HCT116 (cell line): ENCODE measurements at regions not wholly inside any gene's neighbourhood (a gene's known extent, or its start where the extent isn't known, plus 50 kb on each side); places are given as distances from the start of the nearest gene placed in this dataset.

Experiments used
- ATAC-seq: fragments of 200-7000 bp; cut with Tn5 transposase; 2 replicates; pipeline ENCODE4 v1.9.1; 2020; ENCODE audit warnings: mild to moderate bottlenecking, moderate library complexity
- BruUV-seq: library from RNA; stranded (reverse); fragments of 400-500 nt; replicated peaks from 2 replicates; lab custom pipeline; 2021; lab: Mats Ljungman, UMichigan
- CTCF ChIA-PET: fragments of 300-600 bp; sonication (Branson Sonifier 250); formaldehyde crosslinking; loops from one replicate; lab custom pipeline; 2021; ENCODE audit warnings: antibody characterized with exemption; lab: Charles Lee
- POLR2A ChIA-PET: fragments of 300-600, 350-600 bp; sonication (Branson Sonifier 250); formaldehyde crosslinking; loops from one replicate; lab custom pipeline; 2021; ENCODE audit warnings: antibody characterized with exemption; lab: Charles Lee
- RAD21 ChIA-PET, 2 experiments: fragments of 300-600 bp; sonication (Branson Sonifier 250); formaldehyde crosslinking; loops; one replicate each; lab custom pipeline; 2023; ENCODE audit warnings: low total read pairs in 2 of 2; ENCODE audit not compliant: uncharacterized antibody in 2 of 2, unreplicated experiment in 2 of 2, low non-redundant PET in 1 of 2; lab: Charles Lee
- DNase-seq: peaks from one replicate; pipeline ENCODE4 v3.0.0-alpha.2; 2010; ENCODE audit warnings: low read depth, low spot score
- H2AFZ ChIP-seq: fragments of 200-600 bp; shearing (Covaris generic), sonication (generic); 2 replicates; pipeline ENCODE4 v1.6.1; 2017; ENCODE audit warnings: low read depth, mixed run types, mixed read lengths, antibody characterized with exemption, low read length; ENCODE audit not compliant: poor library complexity, severe bottlenecking
- H3K27ac ChIP-seq: 2 replicates; pipeline ENCODE4 v1.5.1; 2012; ENCODE audit warnings: low read depth, low read length
- H3K27me3 ChIP-seq: fragments of 200-600 bp; sonication (generic); 2 replicates; pipeline ENCODE4 v1.6.1; 2016; ENCODE audit warnings: mixed run types, low read length, mixed read lengths; ENCODE audit not compliant: insufficient read depth
- H3K36me3 ChIP-seq, 2 experiments: fragments of 200-500 bp in 1 of 2; fragments of 200-600 bp in 1 of 2; sonication (Bioruptor generic) in 1 of 2; sonication (generic) in 1 of 2; 2 replicates each; pipeline versions ENCODE4 v1.5.1 to v1.6.1; 2014 to 2016; ENCODE audit warnings: low read length in 2 of 2, inconsistent platforms in 1 of 2, mixed read lengths in 1 of 2, mixed run types in 1 of 2; ENCODE audit not compliant: insufficient read depth in 2 of 2, control insufficient read depth in 1 of 2
- H3K4me1 ChIP-seq, 2 experiments: fragments of 200-600 bp in 1 of 2; sonication (generic) in 1 of 2; 2 replicates each; pipeline versions ENCODE4 v1.5.1 to v1.6.1; 2012 to 2017; ENCODE audit warnings: low read length in 2 of 2, inconsistent platforms in 1 of 2, mild to moderate bottlenecking in 1 of 2, mixed read lengths in 1 of 2, mixed run types in 1 of 2, moderate library complexity in 1 of 2; ENCODE audit not compliant: insufficient read depth in 2 of 2, control insufficient read depth in 1 of 2
- H3K4me2 ChIP-seq: fragments of 200-600 bp; sonication (generic); 2 replicates; pipeline ENCODE4 v1.6.1; 2017; ENCODE audit warnings: mixed run types, low read length, mixed read lengths
- H3K4me3 ChIP-seq, 2 experiments: fragments of 200-600 bp in 1 of 2; sonication (generic) in 1 of 2; replicated peaks in 1 of 2; 2 replicates each; pipeline ENCODE4 v1.5.1; 2011 to 2016; ENCODE audit warnings: low read length in 2 of 2, control low read depth in 1 of 2, low read depth in 1 of 2, mild to moderate bottlenecking in 1 of 2, mixed read lengths in 1 of 2, mixed run types in 1 of 2
- H3K79me2 ChIP-seq: fragments of 200-600 bp; sonication (generic); 2 replicates; pipeline ENCODE4 v1.6.1; 2017; ENCODE audit warnings: mild to moderate bottlenecking, mixed run types, low read length, moderate library complexity, mixed read lengths; ENCODE audit not compliant: insufficient read depth
- H3K9ac ChIP-seq: fragments of 200-600 bp; sonication (generic); 2 replicates; pipeline ENCODE4 v1.6.1; 2016; ENCODE audit warnings: low read length, mixed read lengths
- H3K9me2 ChIP-seq: fragments of 200-600 bp; sonication (generic), shearing (Covaris generic); 2 replicates; pipeline ENCODE4 v1.6.1; 2017; ENCODE audit warnings: mixed run types, mild to moderate bottlenecking, moderate library complexity; ENCODE audit not compliant: insufficient read depth
- H3K9me3 ChIP-seq, 2 experiments: fragments of 200-500 bp in 1 of 2; fragments of 200-600 bp in 1 of 2; sonication (Bioruptor generic) in 1 of 2; sonication (generic) in 1 of 2; 2 replicates each; pipeline ENCODE4 v1.6.1; 2014 to 2017; ENCODE audit warnings: low read length in 2 of 2, mixed read lengths in 2 of 2, inconsistent platforms in 1 of 2, low read depth in 1 of 2, mild to moderate bottlenecking in 1 of 2, mixed run types in 1 of 2, moderate library complexity in 1 of 2; ENCODE audit not compliant: control insufficient read depth in 1 of 2, insufficient read depth in 1 of 2
- H4K20me1 ChIP-seq: fragments of 200-600 bp; sonication (generic), shearing (Covaris generic); 2 replicates; pipeline ENCODE4 v1.6.1; 2017; ENCODE audit warnings: mixed run types, mild to moderate bottlenecking, moderate library complexity; ENCODE audit not compliant: insufficient read depth
- CBX3 ChIP-seq: IDR thresholded peaks from 2 replicates; pipeline ENCODE4 v1.6.1; 2012; ENCODE audit warnings: low read depth
- CTCF ChIP-seq, 3 experiments: fragments of 200-600 bp in 1 of 3; sonication (generic) in 1 of 3; IDR thresholded peaks in 2 of 3; conservative IDR thresholded peaks in 1 of 3; 2 replicates each; pipeline ENCODE4 v1.5.1; 2012 to 2017; ENCODE audit warnings: low read depth in 2 of 3, low read length in 2 of 3, antibody characterized with exemption in 1 of 3, borderline replicate concordance in 1 of 3, control low read depth in 1 of 3, mild to moderate bottlenecking in 1 of 3, mixed read lengths in 1 of 3, mixed run types in 1 of 3, moderate library complexity in 1 of 3; ENCODE audit not compliant: insufficient read depth in 1 of 3
- FOSL1 ChIP-seq: IDR thresholded peaks from 2 replicates; pipeline ENCODE4 v1.6.1; 2012; ENCODE audit warnings: low read depth
- MAX ChIP-seq: IDR thresholded peaks from 2 replicates; pipeline ENCODE4 v1.6.1; 2012
- POLR2A ChIP-seq: IDR thresholded peaks from 2 replicates; pipeline ENCODE4 v1.7.0; 2011; ENCODE audit warnings: borderline replicate concordance; ENCODE audit not compliant: insufficient read depth, insufficient read length; ENCODE audit errors: extremely low read depth
- RAD21 ChIP-seq: IDR thresholded peaks from 2 replicates; pipeline ENCODE4 v1.6.1; 2012; ENCODE audit warnings: low read depth, mild to moderate bottlenecking
- ZFX ChIP-seq: fragments of 450-650 bp; IDR thresholded peaks from 2 replicates; pipeline ENCODE4 v1.6.1; 2017
- intact Hi-C: fragments of 100-400 bp; cut with micrococcal nuclease; formaldehyde crosslinking; loops from 2 replicates; pipeline ENCODE4 v1.10.0; 2022
- TF ChIP-seq, protein P1 (sequence below): IDR thresholded peaks from 2 replicates; pipeline ENCODE4 v1.6.1; 2011; ENCODE audit warnings: mild to moderate bottlenecking, low read length, moderate library complexity; ENCODE audit not compliant: insufficient replicate concordance; ENCODE audit errors: extremely low read depth
- TF ChIP-seq, protein P2 (sequence below): IDR thresholded peaks from 2 replicates; pipeline ENCODE4 v1.6.1; 2012; ENCODE audit warnings: low read depth

- TF ChIP-seq CTCF (IDR thresholded peaks at IDR 0.05 in 2 of 3, conservative IDR thresholded peaks at IDR 0.05 in 1 of 3; ENCODE audit: borderline replicate concordance in 1 of 3, insufficient read depth in 1 of 3, low read depth in 2 of 3, low read length in 2 of 3), result no peak
- TF ChIP-seq ZFX, result no peak
- no peak for TF ChIP-seq POLR2A
- TF ChIP-seq MAX, result no peak
Observed at GRCh38 chr1:245023222-245023621, 131.6 kb upstream of the KIF26B start (continued).

DNA sequence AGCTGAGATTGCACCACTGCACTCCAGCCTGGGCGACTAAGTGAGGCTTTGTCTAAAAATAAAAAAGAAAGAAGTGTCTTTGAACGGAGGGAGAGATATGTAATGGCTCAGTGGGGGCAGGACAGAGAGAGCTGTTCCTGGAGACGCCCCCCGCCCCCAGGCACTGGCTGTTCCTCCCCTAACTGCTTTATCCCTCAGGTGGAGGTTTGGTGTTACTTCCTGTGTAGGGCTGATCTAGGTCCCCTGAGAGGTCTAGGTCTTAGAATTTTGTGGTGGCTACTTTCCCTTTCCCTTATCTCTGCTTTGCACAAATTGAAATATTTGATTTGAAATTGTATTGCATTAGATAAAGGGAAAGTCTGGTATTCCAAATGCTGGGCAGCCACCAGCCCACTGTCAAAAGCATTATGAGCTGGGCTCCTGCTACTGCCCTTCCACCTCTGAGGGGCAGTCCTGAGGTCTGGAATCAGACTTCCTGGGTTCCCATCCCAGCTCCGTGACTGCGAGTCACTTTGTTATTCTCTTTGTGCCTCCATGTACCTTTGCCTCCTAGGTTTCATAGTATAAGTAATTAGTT, 134.8 kb upstream of the KIF26B start:
- ATAC-seq (no peak), DNase-seq (no peak)
- Histone ChIP-seq H3K4me3 (no peak overlapping the region), H3K9me3 (no peaks in the 10 kb centered on the region), H3K4me1 (no peaks in the 10 kb centered on the region), H3K9ac (no peak overlapping the region), H4K20me1 (no peaks in the 10 kb centered on the region), H3K9me2 (no peaks in the 10 kb centered on the region), H3K36me3 (no peaks in the 10 kb centered on the region), H3K27me3 (no peaks in the 10 kb centered on the region), H3K27ac (no peak overlapping the region), H2AFZ (no peak overlapping the region), H3K79me2 (no peaks in the 10 kb centered on the region), H3K4me2 (no peak overlapping the region)
- BruUV-seq, result no TSS peak
- POLR2A ChIA-PET, result no interaction called here
- CTCF ChIA-PET, result interaction anchor here (0.9 kb wide), 1 partner anchor 23 kb away, joined by 3 read pairs; no protein-coding TSS in a partner anchor
- TF ChIP-seq, protein P1, sequence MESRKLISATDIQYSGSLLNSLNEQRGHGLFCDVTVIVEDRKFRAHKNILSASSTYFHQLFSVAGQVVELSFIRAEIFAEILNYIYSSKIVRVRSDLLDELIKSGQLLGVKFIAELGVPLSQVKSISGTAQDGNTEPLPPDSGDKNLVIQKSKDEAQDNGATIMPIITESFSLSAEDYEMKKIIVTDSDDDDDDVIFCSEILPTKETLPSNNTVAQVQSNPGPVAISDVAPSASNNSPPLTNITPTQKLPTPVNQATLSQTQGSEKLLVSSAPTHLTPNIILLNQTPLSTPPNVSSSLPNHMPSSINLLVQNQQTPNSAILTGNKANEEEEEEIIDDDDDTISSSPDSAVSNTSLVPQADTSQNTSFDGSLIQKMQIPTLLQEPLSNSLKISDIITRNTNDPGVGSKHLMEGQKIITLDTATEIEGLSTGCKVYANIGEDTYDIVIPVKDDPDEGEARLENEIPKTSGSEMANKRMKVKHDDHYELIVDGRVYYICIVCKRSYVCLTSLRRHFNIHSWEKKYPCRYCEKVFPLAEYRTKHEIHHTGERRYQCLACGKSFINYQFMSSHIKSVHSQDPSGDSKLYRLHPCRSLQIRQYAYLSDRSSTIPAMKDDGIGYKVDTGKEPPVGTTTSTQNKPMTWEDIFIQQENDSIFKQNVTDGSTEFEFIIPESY, result no peak
- no peak for TF ChIP-seq MAX
- no peak for TF ChIP-seq CBX3
- TF ChIP-seq, protein P2, sequence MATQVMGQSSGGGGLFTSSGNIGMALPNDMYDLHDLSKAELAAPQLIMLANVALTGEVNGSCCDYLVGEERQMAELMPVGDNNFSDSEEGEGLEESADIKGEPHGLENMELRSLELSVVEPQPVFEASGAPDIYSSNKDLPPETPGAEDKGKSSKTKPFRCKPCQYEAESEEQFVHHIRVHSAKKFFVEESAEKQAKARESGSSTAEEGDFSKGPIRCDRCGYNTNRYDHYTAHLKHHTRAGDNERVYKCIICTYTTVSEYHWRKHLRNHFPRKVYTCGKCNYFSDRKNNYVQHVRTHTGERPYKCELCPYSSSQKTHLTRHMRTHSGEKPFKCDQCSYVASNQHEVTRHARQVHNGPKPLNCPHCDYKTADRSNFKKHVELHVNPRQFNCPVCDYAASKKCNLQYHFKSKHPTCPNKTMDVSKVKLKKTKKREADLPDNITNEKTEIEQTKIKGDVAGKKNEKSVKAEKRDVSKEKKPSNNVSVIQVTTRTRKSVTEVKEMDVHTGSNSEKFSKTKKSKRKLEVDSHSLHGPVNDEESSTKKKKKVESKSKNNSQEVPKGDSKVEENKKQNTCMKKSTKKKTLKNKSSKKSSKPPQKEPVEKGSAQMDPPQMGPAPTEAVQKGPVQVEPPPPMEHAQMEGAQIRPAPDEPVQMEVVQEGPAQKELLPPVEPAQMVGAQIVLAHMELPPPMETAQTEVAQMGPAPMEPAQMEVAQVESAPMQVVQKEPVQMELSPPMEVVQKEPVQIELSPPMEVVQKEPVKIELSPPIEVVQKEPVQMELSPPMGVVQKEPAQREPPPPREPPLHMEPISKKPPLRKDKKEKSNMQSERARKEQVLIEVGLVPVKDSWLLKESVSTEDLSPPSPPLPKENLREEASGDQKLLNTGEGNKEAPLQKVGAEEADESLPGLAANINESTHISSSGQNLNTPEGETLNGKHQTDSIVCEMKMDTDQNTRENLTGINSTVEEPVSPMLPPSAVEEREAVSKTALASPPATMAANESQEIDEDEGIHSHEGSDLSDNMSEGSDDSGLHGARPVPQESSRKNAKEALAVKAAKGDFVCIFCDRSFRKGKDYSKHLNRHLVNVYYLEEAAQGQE, result no peak
- no peak for TF ChIP-seq FOSL1
- no peak for TF ChIP-seq RAD21
- RAD21 ChIA-PET, result no interaction called here
- intact Hi-C loops, result no loop called here
